ENCODE measurements at regions not wholly inside any gene's neighbourhood (a gene's known extent, or its start where the extent isn't known, plus 50 kb on each side); places are given as distances from the start of the nearest gene placed in this dataset.

- no peak for TF ChIP-seq CTCF (IDR thresholded peaks at IDR 0.05)
- no peak for TF ChIP-seq ZFX (IDR thresholded peaks at IDR 0.05; ENCODE audit: borderline replicate concordance)
These were observed 881.6 kb downstream of the PCDH18 start for GRCh38 chr4:136650541-136651277.
